IMR-90 (cell line): ENCODE measurements at regions not wholly inside any gene's neighbourhood (a gene's known extent, or its start where the extent isn't known, plus 50 kb on each side); places are given as distances from the start of the nearest gene placed in this dataset.

Experiments used
- ATAC-seq: fragments of 200-7000 bp; cut with Tn5 transposase; 2 replicates; pipeline ENCODE4 v1.9.1; 2020; ENCODE audit warnings: low read depth, mild to moderate bottlenecking, moderate library complexity
- BruUV-seq: library from RNA; stranded (reverse); fragments of 400-500 nt; replicated peaks from 2 replicates; lab custom pipeline; 2021; lab: Mats Ljungman, UMichigan
- CTCF ChIA-PET: fragments of 300-600 bp; formaldehyde crosslinking; extraction: SDS; loops from one replicate; lab custom pipeline; 2021; ENCODE audit warnings: antibody characterized with exemption; lab: Yijun Ruan, JAX
- POLR2A ChIA-PET: fragments of 300-600 bp; sonication (Branson Sonifier 250); formaldehyde crosslinking; loops from one replicate; lab custom pipeline; 2022; ENCODE audit warnings: antibody characterized with exemption; ENCODE audit not compliant: unreplicated experiment; lab: Charles Lee
- DNase-seq: peaks from one replicate; pipeline ENCODE4 v3.0.0; 2013
- H2AFZ ChIP-seq: replicated peaks from 2 replicates; pipeline ENCODE3; 2013; ENCODE audit warnings: low read length, mild to moderate bottlenecking; ENCODE audit not compliant: poor library complexity
- H2AK5ac ChIP-seq: 2 replicates; pipeline ENCODE4 v1.6.1; 2013; ENCODE audit warnings: low read depth, low read length, inconsistent platforms
- H2AK9ac ChIP-seq: replicated peaks from 2 replicates; pipeline ENCODE3; 2013; ENCODE audit warnings: mild to moderate bottlenecking, low read depth, low read length, moderate library complexity; ENCODE audit not compliant: poor library complexity
- H2BK120ac ChIP-seq: 2 replicates; pipeline ENCODE4 v1.6.1; 2013; ENCODE audit warnings: low read depth, low read length, inconsistent platforms
- H2BK15ac ChIP-seq: 3 replicates; pipeline ENCODE4 v1.6.1; 2013; ENCODE audit warnings: low read depth, low read length, inconsistent platforms
- H2BK20ac ChIP-seq: 2 replicates; pipeline ENCODE4 v1.6.1; 2013; ENCODE audit warnings: low read depth, mild to moderate bottlenecking, inconsistent platforms, low read length, moderate library complexity
- H2BK5ac ChIP-seq: 2 replicates; pipeline ENCODE4 v1.6.1; 2013; ENCODE audit warnings: mild to moderate bottlenecking, low read depth, low read length, inconsistent platforms; ENCODE audit not compliant: poor library complexity, severe bottlenecking
- H3K14ac ChIP-seq: replicated peaks from 2 replicates; pipeline ENCODE4 v1.6.1; 2013; ENCODE audit warnings: low read depth, low read length, inconsistent platforms
- H3K18ac ChIP-seq: 2 replicates; pipeline ENCODE4 v1.6.1; 2013; ENCODE audit warnings: low read depth, low read length, control low read depth
- H3K23ac ChIP-seq: 2 replicates; pipeline ENCODE4 v1.6.1; 2013; ENCODE audit warnings: low read depth, low read length, inconsistent platforms
- H3K27ac ChIP-seq: 2 replicates; pipeline ENCODE4 v1.5.1; 2013; ENCODE audit warnings: mild to moderate bottlenecking, control low read depth, low read length; ENCODE audit not compliant: insufficient read depth
- H3K27me3 ChIP-seq: 2 replicates; pipeline ENCODE4 v1.6.1; 2013; ENCODE audit warnings: low read length; ENCODE audit not compliant: control insufficient read depth, insufficient read depth
- H3K36me3 ChIP-seq: 2 replicates; pipeline ENCODE4 v1.6.1; 2013; ENCODE audit warnings: low read length, mixed read lengths; ENCODE audit not compliant: control insufficient read depth, insufficient read depth
- H3K4ac ChIP-seq: 2 replicates; pipeline ENCODE4 v1.6.1; 2013; ENCODE audit warnings: low read depth, low read length, inconsistent platforms
- H3K4me1 ChIP-seq: 2 replicates; pipeline ENCODE4 v1.6.1; 2013; ENCODE audit warnings: low read length, mixed read lengths; ENCODE audit not compliant: control insufficient read depth, insufficient read depth
- H3K4me2 ChIP-seq: 2 replicates; pipeline ENCODE4 v1.6.1; 2013; ENCODE audit warnings: low read depth, mild to moderate bottlenecking, control low read depth, low read length, moderate library complexity
- H3K4me3 ChIP-seq: 2 replicates; pipeline ENCODE4 v1.5.1; 2013; ENCODE audit warnings: low read depth, mild to moderate bottlenecking, control low read depth, low read length, moderate library complexity; ENCODE audit not compliant: insufficient read depth
- H3K56ac ChIP-seq: 2 replicates; pipeline ENCODE4 v1.6.1; 2013; ENCODE audit warnings: low read length, inconsistent platforms; ENCODE audit not compliant: insufficient read depth; ENCODE audit errors: extremely low read depth
- H3K79me1 ChIP-seq, 2 experiments: 2 replicates each; pipeline ENCODE4 v1.6.1; 2013; ENCODE audit warnings: low read length in 2 of 2, inconsistent platforms in 1 of 2, low read depth in 1 of 2
- H3K9ac ChIP-seq: 2 replicates; pipeline ENCODE4 v1.6.1; 2013; ENCODE audit warnings: low read depth, low read length, control low read depth
- H3K9me1 ChIP-seq: 2 replicates; pipeline ENCODE4 v1.6.1; 2013; ENCODE audit warnings: low read length, inconsistent platforms; ENCODE audit not compliant: insufficient read depth
- H3K9me3 ChIP-seq: 2 replicates; pipeline ENCODE4 v1.6.1; 2013; ENCODE audit warnings: low read length; ENCODE audit not compliant: control insufficient read depth, insufficient read depth
- H4K20me1 ChIP-seq: 2 replicates; pipeline ENCODE4 v1.6.1; 2013; ENCODE audit warnings: low read length, inconsistent platforms; ENCODE audit not compliant: insufficient read depth
- H4K5ac ChIP-seq: 2 replicates; pipeline ENCODE4 v1.6.1; 2013; ENCODE audit warnings: mild to moderate bottlenecking, low read depth, low read length, control low read depth
- H4K8ac ChIP-seq, 2 experiments: 2 replicates each; pipeline ENCODE4 v1.6.1; 2013; ENCODE audit warnings: low read depth in 2 of 2, low read length in 2 of 2, control low read depth in 1 of 2, inconsistent platforms in 1 of 2
- H4K91ac ChIP-seq: 2 replicates; pipeline ENCODE4 v1.6.1; 2013; ENCODE audit warnings: low read depth, low read length, inconsistent platforms; ENCODE audit not compliant: insufficient read depth
- CHD1 ChIP-seq: IDR thresholded peaks from 2 replicates; pipeline ENCODE4 v1.6.1; 2012; ENCODE audit warnings: low read depth, low read length, improper control_type of control experiment
- RAD21 ChIP-seq: IDR thresholded peaks from 2 replicates; pipeline ENCODE4 v1.6.1; 2012; ENCODE audit warnings: low read length, improper control_type of control experiment
- WGBS, 2 experiments: methylation state at CpG; one replicate each; pipeline versions ENCODE4 v1.1.5 to v1.1.7; 2013; ENCODE audit warnings: missing lambda C conversion rate in 2 of 2; ENCODE audit not compliant: insufficient read length in 1 of 2; ENCODE audit errors: extremely low coverage in 2 of 2; 5-methylcytosine and 5-hydroxymethylcytosine counted together
- dilution Hi-C: fragments of 300-500 bp; cut with HindIII; formaldehyde crosslinking; loops from one replicate; pipeline ENCODE4 v1.14.3; 2018; ENCODE audit warnings: low sequenced_read_pairs; ENCODE audit not compliant: unreplicated experiment
- in situ Hi-C: fragments of 300-500 bp; cut with MboI; formaldehyde crosslinking; loops from 3 replicates; pipeline ENCODE4 v1.14.3; 2019; ENCODE audit warnings: low sequenced_read_pairs, inconsistent platforms, mixed read lengths
- intact Hi-C: fragments of 100-400 bp; cut with micrococcal nuclease; formaldehyde crosslinking; loops from 2 replicates; pipeline ENCODE4 v1.10.0; 2022
- TF ChIP-seq, protein P1 (sequence below): conservative IDR thresholded peaks from 2 replicates; pipeline ENCODE4 v1.5.1; 2012; ENCODE audit warnings: mild to moderate bottlenecking, low read depth, low read length, improper control_type of control experiment
- TF ChIP-seq, protein P2 (sequence below): fragments of 150-350 bp; IDR thresholded peaks from 2 replicates; pipeline ENCODE4 v1.6.1; 2016; ENCODE audit warnings: low read depth, mild to moderate bottlenecking, low read length, moderate library complexity, borderline replicate concordance

DNA sequence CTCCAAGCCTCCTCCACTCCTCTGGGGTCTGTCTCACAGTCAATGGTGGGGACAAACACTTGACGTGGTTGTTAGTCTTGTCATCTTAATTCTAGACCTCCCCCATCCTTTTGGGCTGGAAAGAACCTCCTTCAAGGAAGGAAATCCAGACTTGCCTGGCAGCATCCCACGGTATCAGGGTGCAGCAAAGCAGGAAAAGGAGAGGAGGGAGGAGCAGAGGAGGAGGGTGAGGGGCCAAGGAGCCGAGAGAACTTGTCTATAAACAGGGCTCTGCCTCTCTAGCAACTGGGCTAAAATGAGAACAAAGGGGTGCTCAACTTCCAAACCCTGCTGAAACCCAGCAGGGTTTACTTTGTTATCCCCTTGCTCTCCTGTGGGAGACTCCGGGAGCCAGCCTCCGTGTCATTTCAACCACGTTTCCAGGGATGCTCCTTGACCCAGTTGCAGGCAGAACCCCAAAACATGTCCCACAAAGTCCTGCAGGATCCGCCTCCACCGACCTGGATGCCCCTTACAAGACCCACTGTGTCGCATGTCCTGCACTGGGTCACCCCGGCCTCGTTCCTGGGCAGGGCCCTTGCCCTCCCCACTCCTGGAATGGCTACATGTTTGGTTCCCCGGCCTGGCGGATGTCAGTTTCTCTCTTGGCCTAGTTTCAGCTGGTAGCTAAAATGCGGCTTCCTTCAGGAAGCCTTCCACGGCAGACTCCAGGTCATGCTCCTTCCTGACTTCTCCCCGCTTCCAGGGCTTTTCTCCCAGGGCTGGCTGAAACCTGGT lies 69.7 kb upstream of the MGMT start:
- H4K8ac ChIP-seq: no peak overlapping the region
- no peaks in the 10 kb centered on the region for H3K9me1 ChIP-seq
- no peak overlapping the region for H2BK15ac ChIP-seq
- BruUV-seq: no TSS peak
- no peak overlapping the region for H3K14ac ChIP-seq
- dilution Hi-C loops (no loop called here), in situ Hi-C loops (no loop called here), intact Hi-C loops (no loop called here)
- no peaks in the 10 kb centered on the region for H3K4me1 ChIP-seq
- H3K4me3 ChIP-seq: no peak overlapping the region
- no peak overlapping the region for H4K5ac ChIP-seq
- DNase-seq: no peak
- H2BK120ac ChIP-seq: no peak overlapping the region
- peak overlapping the region; percentile 26 for H2AK9ac ChIP-seq
- H3K4me2 ChIP-seq: no peak overlapping the region
- H3K27me3 ChIP-seq: peaks cover 1% of the 10 kb centered on the region; the same call in 1 of the 2 replicates
- 0 out of 2 replicates have a peak, but pooled peaks cover 3% of the 10 kb centered on the region for H3K9me3 ChIP-seq
- no peaks in the 10 kb centered on the region for H3K79me1 ChIP-seq
- no peaks in the 10 kb centered on the region for H4K20me1 ChIP-seq
- no peak overlapping the region for H3K4ac ChIP-seq
- ATAC-seq: no peak
- H3K56ac ChIP-seq: no peak overlapping the region
- no peak overlapping the region for H2AK5ac ChIP-seq
- 59% methylated on average over 13 of the region's 16 CpGs; no CpG with 5 or more reads in 1 of the 2 experiments for WGBS, 2 experiments
- no peak overlapping the region for H3K23ac ChIP-seq
- no peak overlapping the region for H3K18ac ChIP-seq
- TF ChIP-seq, protein P1, sequence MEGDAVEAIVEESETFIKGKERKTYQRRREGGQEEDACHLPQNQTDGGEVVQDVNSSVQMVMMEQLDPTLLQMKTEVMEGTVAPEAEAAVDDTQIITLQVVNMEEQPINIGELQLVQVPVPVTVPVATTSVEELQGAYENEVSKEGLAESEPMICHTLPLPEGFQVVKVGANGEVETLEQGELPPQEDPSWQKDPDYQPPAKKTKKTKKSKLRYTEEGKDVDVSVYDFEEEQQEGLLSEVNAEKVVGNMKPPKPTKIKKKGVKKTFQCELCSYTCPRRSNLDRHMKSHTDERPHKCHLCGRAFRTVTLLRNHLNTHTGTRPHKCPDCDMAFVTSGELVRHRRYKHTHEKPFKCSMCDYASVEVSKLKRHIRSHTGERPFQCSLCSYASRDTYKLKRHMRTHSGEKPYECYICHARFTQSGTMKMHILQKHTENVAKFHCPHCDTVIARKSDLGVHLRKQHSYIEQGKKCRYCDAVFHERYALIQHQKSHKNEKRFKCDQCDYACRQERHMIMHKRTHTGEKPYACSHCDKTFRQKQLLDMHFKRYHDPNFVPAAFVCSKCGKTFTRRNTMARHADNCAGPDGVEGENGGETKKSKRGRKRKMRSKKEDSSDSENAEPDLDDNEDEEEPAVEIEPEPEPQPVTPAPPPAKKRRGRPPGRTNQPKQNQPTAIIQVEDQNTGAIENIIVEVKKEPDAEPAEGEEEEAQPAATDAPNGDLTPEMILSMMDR: no peak
- TF ChIP-seq, protein P2, sequence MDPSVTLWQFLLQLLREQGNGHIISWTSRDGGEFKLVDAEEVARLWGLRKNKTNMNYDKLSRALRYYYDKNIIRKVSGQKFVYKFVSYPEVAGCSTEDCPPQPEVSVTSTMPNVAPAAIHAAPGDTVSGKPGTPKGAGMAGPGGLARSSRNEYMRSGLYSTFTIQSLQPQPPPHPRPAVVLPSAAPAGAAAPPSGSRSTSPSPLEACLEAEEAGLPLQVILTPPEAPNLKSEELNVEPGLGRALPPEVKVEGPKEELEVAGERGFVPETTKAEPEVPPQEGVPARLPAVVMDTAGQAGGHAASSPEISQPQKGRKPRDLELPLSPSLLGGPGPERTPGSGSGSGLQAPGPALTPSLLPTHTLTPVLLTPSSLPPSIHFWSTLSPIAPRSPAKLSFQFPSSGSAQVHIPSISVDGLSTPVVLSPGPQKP: no peak
- TF ChIP-seq RAD21 (no peak), CHD1 (no peak)
- CTCF ChIA-PET: no interaction called here
- no peak overlapping the region for H2AFZ ChIP-seq
- POLR2A ChIA-PET: no interaction called here
- H3K36me3 ChIP-seq: no peaks in the 10 kb centered on the region
- H2BK20ac ChIP-seq: no peak overlapping the region
- no peak overlapping the region for H2BK5ac ChIP-seq
- H3K27ac ChIP-seq: no peak overlapping the region
- no peak overlapping the region for H4K91ac ChIP-seq
- no peak overlapping the region for H3K9ac ChIP-seq
